Brain microvascular endothelial cell (primary cell): ENCODE measurements at regions not wholly inside any gene's neighbourhood (a gene's known extent, or its start where the extent isn't known, plus 50 kb on each side); places are given as distances from the start of the nearest gene placed in this dataset.

Experiments used
- DNase-seq: peaks from one replicate; pipeline ENCODE4 v3.0.0-alpha.2; 2020
- H3K27ac ChIP-seq: fragments of 250-450 bp; sonication (Bioruptor Pico); 2 replicates; pipeline ENCODE4 v1.5.1; 2020; ENCODE audit warnings: mild to moderate bottlenecking, moderate library complexity
- H3K27me3 ChIP-seq: fragments of 250-450 bp; sonication (Bioruptor Pico); replicated peaks from 2 replicates; pipeline ENCODE4 v1.5.1; 2020; ENCODE audit warnings: mild to moderate bottlenecking
- H3K36me3 ChIP-seq: fragments of 250-450 bp; sonication (Bioruptor Pico); replicated peaks from 2 replicates; pipeline ENCODE4 v1.5.1; 2020; ENCODE audit warnings: mild to moderate bottlenecking
- H3K4me3 ChIP-seq: 2 replicates; pipeline ENCODE4 v1.5.1; 2011; ENCODE audit warnings: low read depth, mild to moderate bottlenecking, control low read depth, low read length, moderate library complexity
- CTCF ChIP-seq: IDR thresholded peaks from 2 replicates; pipeline ENCODE4 v1.5.1; 2011; ENCODE audit warnings: low read depth, mild to moderate bottlenecking, moderate library complexity, low read length, control low read depth, inconsistent platforms; ENCODE audit errors: missing control alignments
- in situ Hi-C: cut with HindIII; loops from 2 replicates; pipeline ENCODE4 v1.10.0; 2017; ENCODE audit warnings: low sequenced_read_pairs, low pct_ligation_motif_present

GRCh38 chr15:87419344-87419743, 837.2 kb downstream of the NTRK3 start:
- Histone ChIP-seq H3K27me3 (no peaks in the 10 kb centered on the region), H3K4me3 (no peak overlapping the region), H3K36me3 (no peaks in the 10 kb centered on the region), H3K27ac (no peak overlapping the region)
- TF ChIP-seq CTCF: no peak
- no peak for DNase-seq
- in situ Hi-C loops: no loop called here

- in situ Hi-C loops: no loop called here
- no peak for TF ChIP-seq CTCF
Observed at GRCh38 chr15:87416591-87417257, 839.8 kb downstream of the NTRK3 start.

GRCh38 chr15:87408902-87409301, 847.6 kb downstream of the NTRK3 start:
- no peak for DNase-seq
- in situ Hi-C loops: no loop called here
- H3K4me3 ChIP-seq: no peak overlapping the region
- no peak overlapping the region for H3K27ac ChIP-seq
- no peaks in the 10 kb centered on the region for H3K36me3 ChIP-seq
- H3K27me3 ChIP-seq: no peaks in the 10 kb centered on the region
- TF ChIP-seq CTCF: no peak

More at GRCh38 chr15:87416591-87417257, 839.8 kb downstream of the NTRK3 start:
- Histone ChIP-seq H3K36me3 (no peaks in the 10 kb centered on the region), H3K27me3 (no peaks in the 10 kb centered on the region), H3K4me3 (no peak overlapping the region), H3K27ac (no peak overlapping the region)
- no peak for DNase-seq

- Histone ChIP-seq H3K27ac (no peak overlapping the region), H3K36me3 (no peaks in the 10 kb centered on the region), H3K4me3 (no peak overlapping the region), H3K27me3 (no peaks in the 10 kb centered on the region)
- in situ Hi-C loops: no loop called here
- no peak for TF ChIP-seq CTCF
- DNase-seq: no peak
Observed at GRCh38 chr15:87403973-87404372, 852.6 kb downstream of the NTRK3 start.

GRCh38 chr15:87401973-87402372, 854.6 kb downstream of the NTRK3 start:
- in situ Hi-C loops: no loop called here

More at GRCh38 chr15:87401973-87402372, 854.6 kb downstream of the NTRK3 start:
- Histone ChIP-seq H3K27me3 (no peaks in the 10 kb centered on the region), H3K36me3 (no peaks in the 10 kb centered on the region), H3K4me3 (no peak overlapping the region), H3K27ac (no peak overlapping the region)
- DNase-seq: no peak
- TF ChIP-seq CTCF: no peak
